ENCODE measurements at regions not wholly inside any gene's neighbourhood (a gene's known extent, or its start where the extent isn't known, plus 50 kb on each side); places are given as distances from the start of the nearest gene placed in this dataset.

DNA sequence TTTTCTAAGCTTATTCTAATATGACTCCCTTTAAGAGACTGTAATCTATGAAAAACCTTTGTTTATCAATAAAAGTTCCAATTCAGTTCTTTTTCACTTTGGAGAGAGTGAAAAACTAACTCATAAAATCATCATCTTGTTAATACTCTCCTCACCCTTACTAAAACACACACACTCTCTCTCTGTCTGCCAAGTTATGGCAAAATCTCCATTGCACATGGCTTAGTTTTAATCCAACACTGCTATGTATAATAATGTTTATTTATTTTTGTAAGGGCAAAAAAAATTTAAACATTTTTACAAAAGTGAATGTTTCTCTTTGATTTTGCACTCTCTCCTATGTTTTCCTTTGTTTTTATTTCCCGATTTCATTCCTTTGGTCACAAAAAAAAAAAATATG is 253.2 kb downstream of the BMP7 start:
- in situ Hi-C loops (cut with MboI; ENCODE audit: low sequenced_read_pairs), result no loop called here

GRCh38 chr20:57013741-57014140 is 252.7 kb downstream of the BMP7 start:
- in situ Hi-C loops (cut with MboI; ENCODE audit: low sequenced_read_pairs), result no loop called here

DNA sequence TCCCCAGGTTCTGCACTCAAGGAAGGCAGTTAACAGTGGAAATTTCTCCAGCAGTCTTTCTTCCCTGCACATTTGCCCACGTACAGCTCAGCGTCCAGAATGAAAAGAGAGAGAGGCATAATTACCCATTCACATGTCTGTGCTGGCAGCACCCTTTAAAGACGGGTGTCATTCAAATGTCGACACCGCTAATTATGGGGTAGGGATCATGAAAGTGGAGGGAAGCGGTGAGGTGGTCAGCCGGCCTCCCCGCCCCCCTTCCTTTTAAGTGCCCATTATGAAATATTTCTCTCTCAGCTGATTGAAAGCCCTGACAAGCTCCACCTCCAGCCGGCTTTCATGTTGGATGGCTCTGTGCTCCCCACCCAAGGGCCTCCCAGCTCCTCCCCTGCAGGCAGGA is 246.1 kb downstream of the BMP7 start:
- in situ Hi-C loops (cut with MboI; ENCODE audit: low sequenced_read_pairs), result no loop called here

GRCh38 chr20:57022306-57022705 is 244.1 kb downstream of the BMP7 start:
- in situ Hi-C loops (cut with MboI; ENCODE audit: low sequenced_read_pairs), result no loop called here

- in situ Hi-C loops (cut with MboI; ENCODE audit: low sequenced_read_pairs), result no loop called here
Measured at GRCh38 chr20:57023007-57023406, 243.4 kb downstream of the BMP7 start.

DNA sequence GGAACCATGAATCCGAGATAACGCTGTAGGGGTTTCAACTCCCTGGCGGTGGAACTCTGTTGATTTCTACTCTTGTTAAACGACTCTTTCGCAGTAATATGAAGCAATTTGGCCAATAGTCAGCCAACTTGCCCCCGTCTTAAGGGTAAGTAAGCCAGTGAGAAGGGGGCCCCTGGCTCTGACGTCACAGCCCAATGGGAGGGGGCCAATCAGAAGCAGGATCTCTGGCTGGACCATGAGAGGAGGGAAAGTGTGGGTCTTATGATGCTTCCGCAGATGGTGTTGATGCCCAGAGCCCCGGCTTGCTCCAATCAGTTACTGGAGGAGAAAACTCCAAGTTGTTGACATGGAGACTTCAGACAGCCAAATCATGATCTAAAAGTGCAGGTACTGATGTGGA is 242.4 kb downstream of the BMP7 start:
- in situ Hi-C loops (cut with MboI; ENCODE audit: low sequenced_read_pairs), result no loop called here

- in situ Hi-C loops (cut with MboI; ENCODE audit: low sequenced_read_pairs), result no loop called here
Measured at GRCh38 chr20:57024849-57025248, 241.6 kb downstream of the BMP7 start.

DNA sequence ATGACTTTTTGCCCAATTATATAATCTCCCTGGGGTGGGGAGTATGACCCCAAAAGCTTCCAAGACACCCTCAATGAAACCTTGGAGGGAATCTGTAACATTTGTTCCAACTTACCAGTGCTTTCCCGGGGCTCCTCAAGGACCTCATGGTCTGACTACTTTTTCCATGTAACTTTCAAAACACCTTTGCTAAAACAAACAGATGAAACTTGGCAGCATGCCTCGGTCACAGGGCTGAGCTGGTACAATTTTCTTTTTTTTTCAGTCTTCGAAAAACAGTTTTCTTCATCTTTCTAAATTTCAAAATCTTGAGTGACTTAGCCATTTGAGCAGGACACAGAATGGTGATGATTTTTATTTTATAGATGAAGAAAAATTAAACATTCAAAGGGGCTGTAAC is 241.2 kb downstream of the BMP7 start:
- in situ Hi-C loops (cut with MboI; ENCODE audit: low sequenced_read_pairs), result no loop called here

DNA sequence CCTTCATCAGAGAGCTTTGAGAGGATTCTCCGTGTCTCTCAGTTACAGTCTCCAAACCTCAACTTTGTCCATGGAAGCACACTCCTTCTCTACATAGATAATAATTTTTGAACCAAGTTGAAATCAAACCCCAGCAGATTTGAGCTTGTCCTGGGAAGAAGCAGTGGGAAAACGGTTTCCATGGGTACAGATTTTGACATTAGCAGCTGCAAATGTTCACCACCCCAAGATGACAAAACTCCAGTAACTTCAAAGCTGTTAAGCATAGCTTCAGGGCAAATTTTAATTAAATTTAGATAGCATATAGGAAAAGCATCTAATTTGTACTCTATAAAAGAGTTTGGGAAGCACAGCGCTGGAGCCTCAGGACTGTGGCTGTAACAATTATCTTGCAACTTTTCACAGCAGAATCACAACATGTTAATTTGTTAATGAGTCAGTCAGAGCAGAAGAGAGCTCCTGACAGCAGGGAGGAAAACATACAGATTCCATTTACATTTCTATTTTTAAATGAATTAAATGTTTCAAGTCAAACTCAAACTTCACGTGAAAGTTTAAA is 240.7 kb downstream of the BMP7 start:
- in situ Hi-C loops (cut with MboI; ENCODE audit: low sequenced_read_pairs), result no loop called here

DNA sequence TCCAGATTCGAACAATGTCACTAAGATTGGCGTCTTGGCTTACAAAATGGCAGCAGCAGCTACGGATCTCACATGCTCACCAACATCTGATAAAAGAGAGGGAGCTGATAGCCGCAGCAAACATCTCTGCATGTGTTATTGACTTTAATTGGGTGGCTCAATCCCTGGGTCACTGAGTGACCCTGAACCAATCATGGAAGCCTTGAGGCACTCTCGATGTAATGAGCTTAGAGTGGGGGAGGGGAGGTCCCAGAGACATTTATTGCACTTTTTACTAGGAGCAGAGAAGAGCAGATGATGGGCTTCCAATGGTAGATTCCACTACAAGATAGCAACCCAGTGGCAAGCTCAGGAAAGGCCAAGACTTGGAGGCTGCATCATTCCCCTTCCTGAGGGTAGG is 238.7 kb downstream of the BMP7 start:
- in situ Hi-C loops (cut with MboI; ENCODE audit: low sequenced_read_pairs), result no loop called here

- in situ Hi-C loops (cut with MboI; ENCODE audit: low sequenced_read_pairs), result no loop called here
Measured at GRCh38 chr20:57030611-57031600, 235.5 kb downstream of the BMP7 start.

DNA sequence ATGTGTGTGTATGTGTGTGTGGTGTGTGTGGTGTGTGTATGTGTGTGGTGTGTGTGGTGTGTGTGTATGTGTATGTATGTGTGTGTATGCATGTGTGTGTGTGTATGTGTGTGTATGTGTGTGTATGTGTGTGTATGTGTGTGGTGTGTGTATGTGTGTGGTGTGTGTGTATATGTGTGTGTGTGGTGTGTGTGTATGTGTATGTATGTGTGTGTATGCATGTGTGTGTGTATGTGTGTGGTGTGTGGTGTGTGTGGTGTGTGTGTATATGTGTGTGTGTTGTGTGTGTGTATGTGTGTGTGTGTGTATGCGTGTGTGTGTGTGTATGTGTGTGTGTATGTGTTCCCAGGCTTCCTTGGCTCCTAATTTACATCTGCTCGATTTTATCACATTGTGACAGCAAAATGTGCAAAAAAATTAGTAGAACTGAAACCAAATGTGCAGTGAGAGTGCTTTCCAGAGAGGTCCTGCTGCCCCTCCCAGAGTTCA is 234.5 kb downstream of the BMP7 start:
- in situ Hi-C loops (cut with MboI; ENCODE audit: low sequenced_read_pairs), result no loop called here

GRCh38 chr20:57032847-57033246 is 233.6 kb downstream of the BMP7 start:
- in situ Hi-C loops (cut with MboI; ENCODE audit: low sequenced_read_pairs), result no loop called here

- in situ Hi-C loops (cut with MboI; ENCODE audit: low sequenced_read_pairs), result no loop called here
Measured at GRCh38 chr20:57034001-57034400, 232.4 kb downstream of the BMP7 start.

DNA sequence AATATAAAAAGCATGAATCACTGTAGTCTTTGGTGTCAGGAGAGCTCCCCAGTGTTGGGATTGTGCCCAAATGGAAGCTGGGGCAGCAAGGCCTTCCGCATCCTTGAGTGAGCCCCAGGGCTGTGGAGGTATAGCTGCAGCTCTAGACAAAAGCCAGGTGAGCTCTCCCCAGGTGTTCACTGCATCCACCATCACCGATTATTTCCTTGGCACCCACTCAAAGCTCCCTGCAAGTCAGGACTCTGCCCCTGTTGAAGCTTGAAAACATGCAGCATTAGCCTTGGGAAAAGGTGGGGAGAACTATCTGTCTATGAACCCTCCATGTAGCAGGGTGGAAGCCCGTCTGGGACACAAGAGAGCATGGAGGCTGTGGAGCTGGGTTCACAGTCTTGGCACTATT is 228.8 kb downstream of the BMP7 start:
- in situ Hi-C loops (cut with MboI; ENCODE audit: low sequenced_read_pairs), result no loop called here

DNA sequence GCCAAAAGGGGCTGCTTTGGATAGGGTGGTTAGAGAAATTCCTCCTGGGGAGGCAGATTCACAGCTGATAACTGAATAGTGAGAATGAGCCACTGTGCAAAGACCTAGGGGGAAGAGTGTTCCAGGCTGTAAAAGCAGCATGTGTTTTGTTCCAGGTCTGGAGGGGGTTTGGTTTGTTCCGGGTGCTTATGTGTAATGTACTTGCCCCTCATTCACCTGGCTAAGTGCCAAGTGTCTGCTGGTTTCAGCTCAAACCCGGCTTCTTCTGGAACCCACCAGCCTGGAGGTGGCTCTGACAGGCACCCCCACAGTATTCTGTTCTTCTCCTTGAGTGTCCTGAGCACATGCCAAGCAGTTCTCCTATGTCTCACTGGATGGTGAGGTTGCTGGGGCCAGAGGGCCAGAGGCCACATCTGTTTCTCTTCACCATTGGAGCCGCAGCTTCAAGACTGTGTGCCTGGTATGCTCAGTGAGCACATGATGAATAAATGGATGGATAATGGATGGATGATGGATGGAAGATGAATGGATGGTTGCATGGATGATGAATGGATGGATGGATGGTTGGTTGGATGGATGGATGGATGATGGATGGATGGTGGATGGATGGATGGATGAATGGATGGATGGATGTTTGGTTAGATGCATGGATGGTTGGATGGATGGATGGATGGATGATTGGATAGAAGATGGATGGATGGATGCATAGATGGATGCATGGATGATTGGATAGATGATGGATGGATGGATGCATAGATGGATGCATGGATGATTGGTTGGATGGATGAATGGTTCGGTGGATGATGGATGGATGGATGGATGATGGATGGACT is 227.6 kb downstream of the BMP7 start:
- in situ Hi-C loops (cut with MboI; ENCODE audit: low sequenced_read_pairs), result no loop called here

DNA sequence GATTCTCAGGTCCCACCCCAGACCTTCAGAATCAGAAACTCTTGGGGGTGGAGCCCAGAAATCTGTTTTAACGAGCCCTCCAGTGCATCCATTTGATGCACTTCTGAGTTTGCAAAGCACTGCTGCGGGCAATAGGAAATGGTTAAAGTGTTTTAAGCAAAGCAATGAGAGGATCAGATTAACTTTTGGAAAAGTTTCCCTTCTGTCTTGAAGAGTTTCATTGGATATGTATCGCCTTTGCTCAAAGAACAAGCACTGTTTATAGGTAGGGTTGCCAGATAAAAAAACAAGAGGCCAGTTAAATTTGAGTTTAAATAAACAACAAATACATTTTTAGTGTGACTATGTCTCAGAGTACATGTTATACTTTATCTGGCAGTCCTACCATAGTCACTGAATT is 226.0 kb downstream of the BMP7 start:
- in situ Hi-C loops (cut with MboI; ENCODE audit: low sequenced_read_pairs), result no loop called here

DNA sequence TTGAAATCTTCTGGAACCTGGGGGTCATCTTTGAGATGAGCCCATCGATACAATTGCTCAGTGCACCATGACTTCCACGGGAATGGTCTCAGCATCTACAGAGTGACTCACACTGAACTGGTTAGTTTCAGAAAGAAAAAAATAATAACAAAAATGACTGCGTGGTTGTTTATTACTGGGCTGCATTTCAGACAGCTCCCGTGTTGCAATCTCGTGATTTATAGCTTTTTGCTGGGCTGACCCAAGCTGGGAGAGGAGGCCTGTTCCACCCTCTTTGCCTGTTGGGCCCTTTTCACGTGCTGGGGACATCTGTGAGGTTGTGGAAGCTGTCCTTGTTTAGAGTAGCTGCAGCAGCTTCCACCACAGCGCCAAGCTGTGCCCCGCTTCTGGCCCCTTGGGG is 225.5 kb downstream of the BMP7 start:
- in situ Hi-C loops (cut with MboI; ENCODE audit: low sequenced_read_pairs), result no loop called here

- in situ Hi-C loops (cut with MboI; ENCODE audit: low sequenced_read_pairs), result no loop called here
Measured at GRCh38 chr20:57043091-57043490, 223.3 kb downstream of the BMP7 start.

- in situ Hi-C loops (cut with MboI; ENCODE audit: low sequenced_read_pairs), result no loop called here
Measured at GRCh38 chr20:57043669-57044268, 222.7 kb downstream of the BMP7 start.
